MM.1S (cell line): ENCODE measurements at regions not wholly inside any gene's neighbourhood (a gene's known extent, or its start where the extent isn't known, plus 50 kb on each side); places are given as distances from the start of the nearest gene placed in this dataset.

Source experiments
- EZH2 ChIP-seq: fragments of 300-600 bp; sonication (generic); optimal IDR thresholded peaks from 2 replicates; pipeline ENCODE3; 2017; ENCODE audit warnings: low read depth, mild to moderate bottlenecking, antibody characterized with exemption, low read length, mixed read lengths
- EZH2phosphoT487 ChIP-seq: fragments of 300-600 bp; sonication (generic); IDR thresholded peaks from 2 replicates; pipeline ENCODE4 v1.6.1; 2018; ENCODE audit warnings: antibody characterized with exemption, low read length
- TF ChIP-seq, protein P1 (sequence below): fragments of 300-600 bp; sonication (generic); IDR thresholded peaks from 2 replicates; pipeline ENCODE4 v1.5.1; 2016; ENCODE audit warnings: antibody characterized with exemption, low read length, mixed read lengths

- TF ChIP-seq, protein P1, sequence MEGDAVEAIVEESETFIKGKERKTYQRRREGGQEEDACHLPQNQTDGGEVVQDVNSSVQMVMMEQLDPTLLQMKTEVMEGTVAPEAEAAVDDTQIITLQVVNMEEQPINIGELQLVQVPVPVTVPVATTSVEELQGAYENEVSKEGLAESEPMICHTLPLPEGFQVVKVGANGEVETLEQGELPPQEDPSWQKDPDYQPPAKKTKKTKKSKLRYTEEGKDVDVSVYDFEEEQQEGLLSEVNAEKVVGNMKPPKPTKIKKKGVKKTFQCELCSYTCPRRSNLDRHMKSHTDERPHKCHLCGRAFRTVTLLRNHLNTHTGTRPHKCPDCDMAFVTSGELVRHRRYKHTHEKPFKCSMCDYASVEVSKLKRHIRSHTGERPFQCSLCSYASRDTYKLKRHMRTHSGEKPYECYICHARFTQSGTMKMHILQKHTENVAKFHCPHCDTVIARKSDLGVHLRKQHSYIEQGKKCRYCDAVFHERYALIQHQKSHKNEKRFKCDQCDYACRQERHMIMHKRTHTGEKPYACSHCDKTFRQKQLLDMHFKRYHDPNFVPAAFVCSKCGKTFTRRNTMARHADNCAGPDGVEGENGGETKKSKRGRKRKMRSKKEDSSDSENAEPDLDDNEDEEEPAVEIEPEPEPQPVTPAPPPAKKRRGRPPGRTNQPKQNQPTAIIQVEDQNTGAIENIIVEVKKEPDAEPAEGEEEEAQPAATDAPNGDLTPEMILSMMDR = no peak
- TF ChIP-seq EZH2phosphoT487 = no peak
- TF ChIP-seq EZH2 = no peak
These were observed 1076.4 kb upstream of the CDH6 start for GRCh38 chr5:30117135-30117534.
